ENCODE measurements at regions not wholly inside any gene's neighbourhood (a gene's known extent, or its start where the extent isn't known, plus 50 kb on each side); places are given as distances from the start of the nearest gene placed in this dataset.
"Not testable (repeated sequence)": the region's sequence is repeated elsewhere in the genome, so short reads cannot be mapped to it uniquely, and the experiment has no call there.

- H3K4me1 Mint-ChIP-seq; H3K36me3 Mint-ChIP-seq (ENCODE audit: low read depth); H3K27ac Mint-ChIP-seq; H3K27me3 Mint-ChIP-seq; H3K9me3 Mint-ChIP-seq; H3K4me3 Mint-ChIP-seq; ATAC-seq (replicated peaks): not testable (repeated sequence)
These were observed 140.5 kb downstream of the GOLGA6L6 start for GRCh38 chr15:20401058-20401457.

- not testable (repeated sequence) for H3K4me1 Mint-ChIP-seq
These were observed 142.9 kb downstream of the GOLGA6L6 start for GRCh38 chr15:20398680-20399079.

GRCh38 chr15:20388161-20388560 is 153.4 kb downstream of the GOLGA6L6 start:
- not testable (repeated sequence) for H3K9me3 Mint-ChIP-seq; H3K4me3 Mint-ChIP-seq; ATAC-seq (replicated peaks); H3K36me3 Mint-ChIP-seq (ENCODE audit: low read depth); H3K4me1 Mint-ChIP-seq; H3K27ac Mint-ChIP-seq; H3K27me3 Mint-ChIP-seq

More at GRCh38 chr15:20398680-20399079, 142.9 kb downstream of the GOLGA6L6 start:
- not testable (repeated sequence) for H3K27me3 Mint-ChIP-seq; ATAC-seq (replicated peaks); H3K27ac Mint-ChIP-seq; H3K36me3 Mint-ChIP-seq (ENCODE audit: low read depth); H3K4me3 Mint-ChIP-seq; H3K9me3 Mint-ChIP-seq

GRCh38 chr15:20386198-20386597 is 155.4 kb downstream of the GOLGA6L6 start:
- no peak for ATAC-seq (replicated peaks)
- no peak overlapping the region for H3K4me3 Mint-ChIP-seq
- H3K4me1 Mint-ChIP-seq, result no peaks in the 10 kb centered on the region
- no peaks in the 10 kb centered on the region for H3K9me3 Mint-ChIP-seq
- H3K36me3 Mint-ChIP-seq (ENCODE audit: low read depth), result no peaks in the 10 kb centered on the region
- no peaks in the 10 kb centered on the region for H3K27me3 Mint-ChIP-seq
- H3K27ac Mint-ChIP-seq, result no peak overlapping the region

- not testable (repeated sequence) for H3K27me3 Mint-ChIP-seq; H3K4me3 Mint-ChIP-seq; H3K4me1 Mint-ChIP-seq; H3K27ac Mint-ChIP-seq; H3K36me3 Mint-ChIP-seq (ENCODE audit: low read depth); ATAC-seq (replicated peaks); H3K9me3 Mint-ChIP-seq
These were observed 161.4 kb downstream of the GOLGA6L6 start for GRCh38 chr15:20380199-20380598.

- no peaks in the 10 kb centered on the region for H3K36me3 Mint-ChIP-seq (ENCODE audit: low read depth)
- no peaks in the 10 kb centered on the region for H3K4me1 Mint-ChIP-seq
- ATAC-seq (replicated peaks), result no peak
- no peaks in the 10 kb centered on the region for H3K27me3 Mint-ChIP-seq
- H3K4me3 Mint-ChIP-seq, result no peak overlapping the region
- no peaks in the 10 kb centered on the region for H3K9me3 Mint-ChIP-seq
- no peak overlapping the region for H3K27ac Mint-ChIP-seq
These were observed 164.7 kb downstream of the GOLGA6L6 start for GRCh38 chr15:20376872-20377271.

GRCh38 chr15:20372416-20372815 is 169.2 kb downstream of the GOLGA6L6 start:
- H3K4me3 Mint-ChIP-seq; H3K36me3 Mint-ChIP-seq (ENCODE audit: low read depth); H3K27me3 Mint-ChIP-seq; H3K27ac Mint-ChIP-seq; H3K9me3 Mint-ChIP-seq; H3K4me1 Mint-ChIP-seq: not testable (repeated sequence)
- ATAC-seq (replicated peaks), result peak; percentile 19

DNA sequence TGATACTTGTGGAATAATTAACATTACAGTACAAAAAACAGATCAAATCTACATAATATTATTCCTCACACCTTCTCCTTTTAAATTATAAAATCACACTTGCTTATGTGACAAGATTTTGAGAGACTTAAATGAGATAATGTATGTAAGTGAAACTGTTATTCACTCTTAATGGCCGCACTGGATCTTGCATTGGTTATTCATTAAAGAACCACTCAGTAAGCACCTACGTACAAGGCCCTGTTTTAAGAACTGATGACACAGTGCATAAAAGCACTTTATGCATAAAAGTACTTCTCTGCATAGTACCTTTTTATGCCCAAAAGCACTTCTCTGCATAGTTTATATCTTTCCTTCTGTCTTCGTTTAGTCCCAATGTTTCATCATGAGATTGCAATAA is 172.1 kb downstream of the GOLGA6L6 start:
- no peak overlapping the region for H3K27ac Mint-ChIP-seq
- H3K27me3 Mint-ChIP-seq, result no peaks in the 10 kb centered on the region
- no peaks in the 10 kb centered on the region for H3K4me1 Mint-ChIP-seq
- H3K4me3 Mint-ChIP-seq, result no peak overlapping the region
- no peaks in the 10 kb centered on the region for H3K9me3 Mint-ChIP-seq
- H3K36me3 Mint-ChIP-seq (ENCODE audit: low read depth), result no peaks in the 10 kb centered on the region
- ATAC-seq (replicated peaks), result no peak

DNA sequence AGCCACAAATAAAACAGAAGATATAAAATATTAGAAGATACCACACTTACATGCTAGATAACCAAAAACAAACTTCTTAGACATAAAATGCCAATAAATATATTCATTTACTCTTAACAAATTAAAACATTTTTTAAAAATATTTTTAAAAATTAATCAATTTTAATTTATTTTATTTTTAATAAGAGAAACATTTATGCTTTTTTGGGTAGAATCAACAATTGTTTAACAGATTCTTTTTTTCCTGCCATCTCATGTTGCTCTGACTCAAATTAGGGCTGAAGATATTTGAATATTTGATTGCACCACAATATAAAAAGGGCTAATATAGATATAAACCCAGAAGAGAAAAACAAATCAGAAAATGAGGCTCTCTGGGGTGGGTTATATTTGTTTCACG is 172.6 kb downstream of the GOLGA6L6 start:
- no peaks in the 10 kb centered on the region for H3K4me1 Mint-ChIP-seq
- H3K36me3 Mint-ChIP-seq (ENCODE audit: low read depth), result no peaks in the 10 kb centered on the region
- H3K27me3 Mint-ChIP-seq, result no peaks in the 10 kb centered on the region
- no peak overlapping the region for H3K4me3 Mint-ChIP-seq
- no peak overlapping the region for H3K27ac Mint-ChIP-seq
- no peaks in the 10 kb centered on the region for H3K9me3 Mint-ChIP-seq
- no peak for ATAC-seq (replicated peaks)

- no peaks in the 10 kb centered on the region for H3K4me1 Mint-ChIP-seq
- no peaks in the 10 kb centered on the region for H3K36me3 Mint-ChIP-seq (ENCODE audit: low read depth)
- H3K9me3 Mint-ChIP-seq, result no peaks in the 10 kb centered on the region
- no peak overlapping the region for H3K27ac Mint-ChIP-seq
- ATAC-seq (replicated peaks), result no peak
- no peaks in the 10 kb centered on the region for H3K27me3 Mint-ChIP-seq
- no peak overlapping the region for H3K4me3 Mint-ChIP-seq
These were observed 174.5 kb downstream of the GOLGA6L6 start for GRCh38 chr15:20367093-20367492.

- H3K27ac Mint-ChIP-seq; ATAC-seq (replicated peaks); H3K4me3 Mint-ChIP-seq: not testable (repeated sequence)
These were observed 178.0 kb downstream of the GOLGA6L6 start for GRCh38 chr15:20363591-20363990.

GRCh38 chr15:20361091-20361490 is 180.5 kb downstream of the GOLGA6L6 start:
- no peaks in the 10 kb centered on the region for H3K9me3 Mint-ChIP-seq
- H3K27me3 Mint-ChIP-seq, result no peaks in the 10 kb centered on the region
- H3K27ac Mint-ChIP-seq, result no peak overlapping the region
- no peak overlapping the region for H3K4me3 Mint-ChIP-seq
- ATAC-seq (replicated peaks), result no peak
- no peaks in the 10 kb centered on the region for H3K36me3 Mint-ChIP-seq (ENCODE audit: low read depth)
- no peaks in the 10 kb centered on the region for H3K4me1 Mint-ChIP-seq

More at GRCh38 chr15:20363591-20363990, 178.0 kb downstream of the GOLGA6L6 start:
- not testable (repeated sequence) for H3K27me3 Mint-ChIP-seq; H3K4me1 Mint-ChIP-seq; H3K36me3 Mint-ChIP-seq (ENCODE audit: low read depth); H3K9me3 Mint-ChIP-seq

- Mint-ChIP-seq H3K36me3 (ENCODE audit: low read depth) (no peaks in the 10 kb centered on the region), H3K9me3 (no peaks in the 10 kb centered on the region)
- no peak for ATAC-seq (replicated peaks)
These were observed 182.7 kb downstream of the GOLGA6L6 start for GRCh38 chr15:20358779-20359414.

GRCh38 chr15:20358066-20358778 is 183.4 kb downstream of the GOLGA6L6 start:
- no peaks in the 10 kb centered on the region for H3K27me3 Mint-ChIP-seq
- no peak for ATAC-seq (replicated peaks)
- no peaks in the 10 kb centered on the region for H3K9me3 Mint-ChIP-seq
- H3K27ac Mint-ChIP-seq, result no peak overlapping the region
- no peaks in the 10 kb centered on the region for H3K4me1 Mint-ChIP-seq
- H3K4me3 Mint-ChIP-seq, result no peak overlapping the region
- H3K36me3 Mint-ChIP-seq (ENCODE audit: low read depth), result no peaks in the 10 kb centered on the region

More at GRCh38 chr15:20358779-20359414, 182.7 kb downstream of the GOLGA6L6 start:
- Mint-ChIP-seq H3K4me3 (no peak overlapping the region), H3K27me3 (no peaks in the 10 kb centered on the region), H3K27ac (no peak overlapping the region), H3K4me1 (no peaks in the 10 kb centered on the region)

- no peaks in the 10 kb centered on the region for H3K27me3 Mint-ChIP-seq
- H3K4me3 Mint-ChIP-seq, result no peak overlapping the region
- H3K27ac Mint-ChIP-seq, result no peak overlapping the region
- H3K9me3 Mint-ChIP-seq, result no peaks in the 10 kb centered on the region
- no peaks in the 10 kb centered on the region for H3K4me1 Mint-ChIP-seq
- H3K36me3 Mint-ChIP-seq (ENCODE audit: low read depth), result no peaks in the 10 kb centered on the region
- ATAC-seq (replicated peaks), result no peak
These were observed 184.0 kb downstream of the GOLGA6L6 start for GRCh38 chr15:20357481-20358065.
